Naive thymus-derived CD8-positive, alpha-beta T cell (primary cell): ENCODE measurements at regions not wholly inside any gene's neighbourhood (a gene's known extent, or its start where the extent isn't known, plus 50 kb on each side); places are given as distances from the start of the nearest gene placed in this dataset.

ENCODE experiments used
- ATAC-seq, 2 donors: fragments of 150-1000 bp; cut with Tn5 transposase in 1 of 2; sonication (Bioruptor Pico), chemical (Tn5 transposase) in 1 of 2; 1 replicate in 1 of 2; 2 replicates in 1 of 2; pipeline ENCODE4 v1.10.0; 2021; ENCODE audit warnings: mild to moderate bottlenecking in 2 of 2, moderate library complexity in 2 of 2
- POLR2A ChIA-PET: fragments of 350-600 bp; sonication (Branson Sonifier 250); formaldehyde crosslinking; loops from one replicate; lab custom pipeline; 2021; ENCODE audit warnings: antibody characterized with exemption; lab: Charles Lee
- DNase-seq, 10 donors: peaks; one replicate each; pipeline versions ENCODE4 v3.0.0 to v3.0.0-alpha.2; 2020 to 2022
- H3K27ac Mint-ChIP-seq, 10 donors: one replicate each; pipeline ENCODE4 v1.8.0; 2020 to 2022; ENCODE audit warnings: mild to moderate bottlenecking in 10 of 10, mixed read lengths in 10 of 10, moderate library complexity in 4 of 10, inconsistent platforms in 1 of 10
- H3K27me3 Mint-ChIP-seq, 5 donors: one replicate each; pipeline ENCODE4 v1.8.0; 2021 to 2022; ENCODE audit warnings: mixed read lengths in 5 of 5
- H3K36me3 Mint-ChIP-seq, 3 donors: one replicate each; pipeline ENCODE4 v1.8.0; 2020 to 2022; ENCODE audit warnings: mixed read lengths in 3 of 3, mild to moderate bottlenecking in 2 of 3, inconsistent platforms in 1 of 3
- H3K4me1 Mint-ChIP-seq, 4 donors: one replicate each; pipeline ENCODE4 v1.8.0; 2021 to 2022; ENCODE audit warnings: mixed read lengths in 4 of 4
- H3K4me3 Mint-ChIP-seq, 10 donors: one replicate each; pipeline ENCODE4 v1.8.0; 2020 to 2022; ENCODE audit warnings: mild to moderate bottlenecking in 10 of 10, mixed read lengths in 10 of 10, moderate library complexity in 6 of 10, inconsistent platforms in 1 of 10
- H3K9me3 Mint-ChIP-seq, 9 donors: one replicate each; pipeline ENCODE4 v1.8.0; 2020 to 2022; ENCODE audit warnings: mixed read lengths in 9 of 9, mild to moderate bottlenecking in 3 of 9, inconsistent platforms in 1 of 9, moderate library complexity in 1 of 9

GRCh38 chr18:55084550-55084949 is 125.3 kb upstream of the CCDC68 start:
- Mint-ChIP-seq H3K27ac (no peak overlapping the region), H3K4me1 (no peaks in the 10 kb centered on the region), H3K36me3 (no peaks in the 10 kb centered on the region), H3K9me3 (peaks cover 0 to 9% (median 0%) of the 10 kb centered on the region in 9 donors), H3K27me3 (peaks cover 1 to 10% (median 3%) of the 10 kb centered on the region in 5 donors), H3K4me3 (no peak overlapping the region)
- POLR2A ChIA-PET = no interaction called here
- no peak for ATAC-seq
- no peak for DNase-seq

- Mint-ChIP-seq H3K9me3 (peaks cover 0 to 9% (median 0%) of the 10 kb centered on the region in 9 donors), H3K27ac (no peak overlapping the region), H3K4me1 (no peaks in the 10 kb centered on the region), H3K36me3 (no peaks in the 10 kb centered on the region), H3K27me3 (peaks cover 1 to 11% (median 3%) of the 10 kb centered on the region in 5 donors), H3K4me3 (no peak overlapping the region)
- no peak for ATAC-seq
- POLR2A ChIA-PET = no interaction called here
- DNase-seq = no peak
Measured at GRCh38 chr18:55083461-55083860, 124.2 kb upstream of the CCDC68 start.

GRCh38 chr18:55079481-55080355 is 120.5 kb upstream of the CCDC68 start:
- POLR2A ChIA-PET = no interaction called here
- no peaks in the 10 kb centered on the region for H3K4me1 Mint-ChIP-seq
- peaks cover 0 to 9% (median 0%) of the 10 kb centered on the region in 9 donors for H3K9me3 Mint-ChIP-seq
- H3K36me3 Mint-ChIP-seq = no peaks in the 10 kb centered on the region
- H3K4me3 Mint-ChIP-seq = no peak overlapping the region
- H3K27ac Mint-ChIP-seq = no peak overlapping the region
- DNase-seq = no peak
- no peak for ATAC-seq
- H3K27me3 Mint-ChIP-seq = peaks cover 0 to 11% (median 2%) of the 10 kb centered on the region in 5 donors

GRCh38 chr18:55079067-55079466 is 119.8 kb upstream of the CCDC68 start:
- POLR2A ChIA-PET = no interaction called here
- DNase-seq (no peak), ATAC-seq (no peak)
- Mint-ChIP-seq H3K4me1 (no peaks in the 10 kb centered on the region), H3K4me3 (no peak overlapping the region), H3K27ac (no peak overlapping the region), H3K27me3 (peaks cover 0 to 11% (median 3%) of the 10 kb centered on the region in 5 donors), H3K9me3 (peaks cover 0 to 9% (median 0%) of the 10 kb centered on the region in 9 donors), H3K36me3 (no peaks in the 10 kb centered on the region)

GRCh38 chr18:55078303-55078932 is 119.2 kb upstream of the CCDC68 start:
- DNase-seq (no peak), ATAC-seq (no peak)
- Mint-ChIP-seq H3K4me3 (no peak overlapping the region), H3K4me1 (no peaks in the 10 kb centered on the region), H3K27me3 (peaks cover 0 to 11% (median 4%) of the 10 kb centered on the region in 5 donors), H3K9me3 (peaks cover 0 to 9% (median 0%) of the 10 kb centered on the region in 9 donors), H3K27ac (no peak overlapping the region), H3K36me3 (no peaks in the 10 kb centered on the region)
- POLR2A ChIA-PET = no interaction called here

- POLR2A ChIA-PET = no interaction called here
- DNase-seq = no peak
- Mint-ChIP-seq H3K27me3 (peaks cover 0 to 11% (median 4%) of the 10 kb centered on the region in 5 donors), H3K36me3 (no peaks in the 10 kb centered on the region), H3K27ac (no peak overlapping the region), H3K4me1 (no peaks in the 10 kb centered on the region), H3K9me3 (peaks cover 0 to 9% (median 0%) of the 10 kb centered on the region in 9 donors), H3K4me3 (no peak overlapping the region)
- no peak for ATAC-seq
Measured at GRCh38 chr18:55076643-55077218, 117.5 kb upstream of the CCDC68 start.

GRCh38 chr18:55073834-55074233 is 114.6 kb upstream of the CCDC68 start:
- POLR2A ChIA-PET = no interaction called here
- Mint-ChIP-seq H3K4me1 (peaks cover 0 to 11% (median 0%) of the 10 kb centered on the region in 4 donors), H3K9me3 (peaks cover 0 to 4% (median 0%) of the 10 kb centered on the region in 9 donors), H3K27me3 (peaks cover 0 to 7% (median 0%) of the 10 kb centered on the region in 5 donors), H3K27ac (no peak overlapping the region), H3K4me3 (no peak overlapping the region), H3K36me3 (no peaks in the 10 kb centered on the region)
- no peak for ATAC-seq
- no peak for DNase-seq

GRCh38 chr18:55073116-55073515 is 113.9 kb upstream of the CCDC68 start:
- Mint-ChIP-seq H3K4me1 (peaks cover 0 to 11% (median 0%) of the 10 kb centered on the region in 4 donors), H3K27ac (no peak overlapping the region), H3K36me3 (no peaks in the 10 kb centered on the region), H3K4me3 (no peak overlapping the region), H3K27me3 (peaks cover 0 to 7% (median 2%) of the 10 kb centered on the region in 5 donors), H3K9me3 (peaks cover 0 to 4% (median 0%) of the 10 kb centered on the region in 9 donors)
- DNase-seq (no peak), ATAC-seq (no peak)
- POLR2A ChIA-PET = no interaction called here

- Mint-ChIP-seq H3K4me3 (no peak overlapping the region), H3K27me3 (peaks cover 0 to 7% (median 2%) of the 10 kb centered on the region in 5 donors), H3K36me3 (no peaks in the 10 kb centered on the region), H3K9me3 (peaks cover 0 to 4% (median 0%) of the 10 kb centered on the region in 9 donors), H3K27ac (no peak overlapping the region), H3K4me1 (peaks cover 0 to 11% (median 0%) of the 10 kb centered on the region in 4 donors)
- POLR2A ChIA-PET = no interaction called here
- DNase-seq (no peak), ATAC-seq (no peak)
Measured at GRCh38 chr18:55072698-55073097, 113.4 kb upstream of the CCDC68 start.

GRCh38 chr18:55072181-55072580 is 112.9 kb upstream of the CCDC68 start:
- Mint-ChIP-seq H3K27me3 (peaks cover 0 to 7% (median 2%) of the 10 kb centered on the region in 5 donors), H3K9me3 (peaks cover 0 to 4% (median 0%) of the 10 kb centered on the region in 9 donors), H3K27ac (no peak overlapping the region), H3K4me3 (no peak overlapping the region), H3K36me3 (no peaks in the 10 kb centered on the region), H3K4me1 (peaks cover 0 to 11% (median 0%) of the 10 kb centered on the region in 4 donors)
- DNase-seq = no peak
- POLR2A ChIA-PET = no interaction called here
- ATAC-seq = no peak

GRCh38 chr18:55069497-55069896 is 110.2 kb upstream of the CCDC68 start:
- Mint-ChIP-seq H3K27ac (peak overlapping the region in 2 of 10 donors; percentile 38 to 45), H3K27me3 (peaks cover 0 to 6% (median 2%) of the 10 kb centered on the region in 5 donors), H3K4me3 (no peak overlapping the region), H3K4me1 (peaks cover 0 to 14% (median 0%) of the 10 kb centered on the region in 4 donors), H3K9me3 (peaks cover 0 to 10% (median 2%) of the 10 kb centered on the region in 9 donors), H3K36me3 (no peaks in the 10 kb centered on the region)
- ATAC-seq (no peak), DNase-seq (no peak)
- POLR2A ChIA-PET = no interaction called here

- H3K9me3 Mint-ChIP-seq = peaks cover 0 to 10% (median 0%) of the 10 kb centered on the region in 9 donors
- H3K36me3 Mint-ChIP-seq = no peaks in the 10 kb centered on the region
- ATAC-seq = no peak
- no peak overlapping the region for H3K4me3 Mint-ChIP-seq
- POLR2A ChIA-PET = no interaction called here
- H3K27me3 Mint-ChIP-seq = peaks cover 0 to 8% (median 0%) of the 10 kb centered on the region in 5 donors
- no peak for DNase-seq
- peaks cover 0 to 11% (median 0%) of the 10 kb centered on the region in 4 donors for H3K4me1 Mint-ChIP-seq
- no peak overlapping the region for H3K27ac Mint-ChIP-seq
Measured at GRCh38 chr18:55064760-55065159, 105.5 kb upstream of the CCDC68 start.

GRCh38 chr18:55064073-55064472 is 104.8 kb upstream of the CCDC68 start:
- DNase-seq (no peak), ATAC-seq (no peak)
- POLR2A ChIA-PET = no interaction called here
- peaks cover 0 to 4% (median 0%) of the 10 kb centered on the region in 4 donors for H3K4me1 Mint-ChIP-seq
- H3K36me3 Mint-ChIP-seq = no peaks in the 10 kb centered on the region
- H3K27ac Mint-ChIP-seq = no peak overlapping the region
- H3K9me3 Mint-ChIP-seq = peaks cover 0 to 10% (median 0%) of the 10 kb centered on the region in 9 donors
- H3K4me3 Mint-ChIP-seq = no peak overlapping the region
- peaks cover 0 to 11% (median 0%) of the 10 kb centered on the region in 5 donors for H3K27me3 Mint-ChIP-seq
